Epithelial cell of proximal tubule (primary cell): ENCODE measurements at regions not wholly inside any gene's neighbourhood (a gene's known extent, or its start where the extent isn't known, plus 50 kb on each side); places are given as distances from the start of the nearest gene placed in this dataset.

Experiments
- DNase-seq: peaks from one replicate; pipeline ENCODE4 v3.0.0-alpha.2; 2011; ENCODE audit warnings: low read depth
- H3K4me3 ChIP-seq: 2 replicates; pipeline ENCODE4 v1.5.1; 2011; ENCODE audit warnings: low read depth, mild to moderate bottlenecking, low read length
- TF ChIP-seq, protein P1 (sequence below): conservative IDR thresholded peaks from 2 replicates; pipeline ENCODE4 v1.5.1; 2012; ENCODE audit warnings: low read depth, mild to moderate bottlenecking, low read length

DNA sequence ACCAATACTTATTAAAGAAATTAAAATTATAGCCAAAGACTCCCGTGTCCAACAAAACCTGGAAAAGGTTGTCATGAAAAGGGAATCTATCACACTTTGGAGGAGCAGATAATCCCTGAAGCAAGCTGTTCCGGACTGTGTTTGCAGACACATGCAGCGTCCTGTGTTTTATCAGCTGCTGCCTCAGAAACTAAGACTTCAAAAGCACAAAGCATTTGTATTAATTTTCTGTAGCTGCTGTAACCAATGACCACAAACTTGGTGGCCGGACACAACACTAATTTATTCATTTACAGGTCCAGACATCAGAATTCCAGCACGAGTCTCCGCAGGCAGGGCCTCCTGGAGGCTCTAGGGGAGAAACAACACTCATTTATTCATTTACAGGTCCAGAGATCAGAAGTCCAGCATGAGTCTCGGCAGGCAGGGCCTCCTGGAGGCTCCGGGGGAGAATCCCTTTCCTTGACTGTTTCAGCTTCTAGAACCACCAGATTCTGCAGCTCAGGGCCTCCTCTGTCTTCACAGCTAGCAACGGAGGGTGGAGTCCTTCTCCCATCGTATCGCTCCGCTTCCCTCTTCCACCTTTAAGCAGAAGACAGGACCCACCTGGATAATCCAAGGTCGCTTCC lies 465.3 kb downstream of the BRD1 start:
- no peak for DNase-seq
- TF ChIP-seq, protein P1, sequence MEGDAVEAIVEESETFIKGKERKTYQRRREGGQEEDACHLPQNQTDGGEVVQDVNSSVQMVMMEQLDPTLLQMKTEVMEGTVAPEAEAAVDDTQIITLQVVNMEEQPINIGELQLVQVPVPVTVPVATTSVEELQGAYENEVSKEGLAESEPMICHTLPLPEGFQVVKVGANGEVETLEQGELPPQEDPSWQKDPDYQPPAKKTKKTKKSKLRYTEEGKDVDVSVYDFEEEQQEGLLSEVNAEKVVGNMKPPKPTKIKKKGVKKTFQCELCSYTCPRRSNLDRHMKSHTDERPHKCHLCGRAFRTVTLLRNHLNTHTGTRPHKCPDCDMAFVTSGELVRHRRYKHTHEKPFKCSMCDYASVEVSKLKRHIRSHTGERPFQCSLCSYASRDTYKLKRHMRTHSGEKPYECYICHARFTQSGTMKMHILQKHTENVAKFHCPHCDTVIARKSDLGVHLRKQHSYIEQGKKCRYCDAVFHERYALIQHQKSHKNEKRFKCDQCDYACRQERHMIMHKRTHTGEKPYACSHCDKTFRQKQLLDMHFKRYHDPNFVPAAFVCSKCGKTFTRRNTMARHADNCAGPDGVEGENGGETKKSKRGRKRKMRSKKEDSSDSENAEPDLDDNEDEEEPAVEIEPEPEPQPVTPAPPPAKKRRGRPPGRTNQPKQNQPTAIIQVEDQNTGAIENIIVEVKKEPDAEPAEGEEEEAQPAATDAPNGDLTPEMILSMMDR, result no peak
- H3K4me3 ChIP-seq, result no peak overlapping the region

- no peak overlapping the region for H3K4me3 ChIP-seq
- DNase-seq, result no peak
- TF ChIP-seq, protein P1, result no peak
These were observed 466.5 kb downstream of the BRD1 start for GRCh38 chr22:49361164-49361563.

DNA sequence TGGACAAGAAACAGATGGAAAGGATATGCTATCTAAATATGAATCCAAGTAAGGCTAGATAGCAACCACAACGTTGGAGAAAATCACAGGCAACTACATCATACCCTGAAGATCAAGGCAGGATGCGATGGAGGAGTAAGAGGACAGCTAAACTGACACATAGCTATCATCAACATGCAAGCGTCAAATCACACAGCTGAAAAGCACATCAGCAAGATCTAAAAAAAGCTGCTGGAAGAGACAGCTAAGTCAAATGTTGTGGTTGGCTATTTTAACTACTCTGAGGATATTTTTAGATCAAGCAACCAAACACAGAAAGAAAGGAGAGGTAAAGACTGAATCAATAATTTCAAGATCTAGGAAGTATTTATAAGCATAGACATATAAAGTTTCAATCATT lies 466.9 kb downstream of the BRD1 start:
- H3K4me3 ChIP-seq, result no peak overlapping the region
- DNase-seq, result no peak
- TF ChIP-seq, protein P1, result no peak

GRCh38 chr22:49359076-49359475 lies 468.6 kb downstream of the BRD1 start:
- TF ChIP-seq, protein P1, result no peak
- H3K4me3 ChIP-seq, result no peak overlapping the region
- no peak for DNase-seq

DNA sequence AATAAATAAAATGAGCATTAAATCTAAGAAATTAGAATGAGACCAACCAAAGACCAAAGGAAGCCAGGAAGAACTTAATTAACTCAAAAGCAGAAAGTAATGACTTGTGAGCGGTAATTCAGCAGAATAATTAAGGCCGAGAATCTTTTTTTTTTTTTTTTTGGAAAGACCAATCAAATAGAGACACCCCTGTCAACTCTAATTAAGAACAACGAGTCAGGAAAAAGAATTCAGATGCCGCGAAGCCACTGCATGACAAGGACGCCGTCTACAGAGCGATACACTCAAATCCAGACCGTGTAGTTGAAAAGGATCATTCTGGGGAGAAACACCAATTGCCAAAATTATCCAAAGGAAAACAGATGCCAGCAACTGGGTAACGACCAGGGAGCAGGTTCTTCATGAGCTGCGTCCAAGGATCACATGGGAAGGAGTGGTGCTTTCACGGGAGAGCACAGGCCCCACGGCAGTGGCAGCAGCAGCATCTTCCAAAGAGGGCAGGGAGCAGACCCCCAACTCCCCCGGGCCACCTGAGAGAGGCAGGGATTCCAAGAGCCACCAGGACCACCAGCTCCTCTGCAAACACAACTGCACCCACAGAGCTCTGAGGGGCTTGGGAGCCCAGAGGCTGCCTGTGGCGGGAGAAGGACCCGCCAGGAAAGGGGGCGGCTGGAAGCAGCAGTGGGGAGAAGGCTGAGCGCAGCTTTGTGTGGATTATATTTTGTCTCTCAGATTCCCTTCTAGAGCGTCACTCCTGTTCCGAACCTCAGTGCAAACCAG lies 469.8 kb downstream of the BRD1 start:
- TF ChIP-seq, protein P1, result no peak

DNA sequence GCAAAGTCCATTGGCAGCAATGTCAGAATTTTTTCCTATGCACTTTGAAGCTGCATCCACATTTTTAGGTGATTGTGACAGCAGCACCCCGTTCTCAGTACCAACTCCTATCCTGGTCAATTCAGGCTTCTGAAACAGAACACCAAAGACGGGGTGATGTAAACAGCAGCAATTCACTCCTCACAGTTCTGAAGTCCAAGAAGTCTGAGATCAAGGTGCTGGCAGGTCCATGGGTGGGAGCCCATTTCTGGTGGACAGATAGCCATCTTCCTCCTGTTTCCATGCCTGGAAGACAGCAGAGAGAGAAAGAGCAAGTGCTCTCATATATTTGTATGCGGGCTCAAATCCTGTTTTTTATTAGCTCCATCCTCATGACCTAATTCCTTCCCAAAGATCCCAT lies 471.2 kb downstream of the BRD1 start:
- H3K4me3 ChIP-seq, result no peak overlapping the region
- no peak for DNase-seq
- TF ChIP-seq, protein P1, result no peak

More for the DNA sequence above, 469.8 kb downstream of the BRD1 start:
- no peak for DNase-seq
- H3K4me3 ChIP-seq, result no peak overlapping the region
